Spleen (tissue), 7 donors: ENCODE measurements at regions not wholly inside any gene's neighbourhood (a gene's known extent, or its start where the extent isn't known, plus 50 kb on each side); places are given as distances from the start of the nearest gene placed in this dataset.

Experiments
- POLR2A ChIP-seq, 3 donors: fragments of 450-650 bp; IDR thresholded peaks; one replicate each; pipeline ENCODE4 v1.5.1; 2017; ENCODE audit warnings: antibody characterized with exemption in 3 of 3, mild to moderate bottlenecking in 1 of 3
- POLR2AphosphoS5 ChIP-seq, 3 donors: sonication (generic); formaldehyde crosslinking; IDR thresholded peaks; one replicate each; pipeline ENCODE4 v1.5.1; 2017; ENCODE audit warnings: antibody characterized with exemption in 3 of 3
- TF ChIP-seq, protein P1 (sequence below), 11 experiments: fragments of 200-600 bp in 7 of 11; fragments of 450-650 bp in 4 of 11; sonication (generic) in 4 of 11; IDR thresholded peaks in 8 of 11; conservative IDR thresholded peaks in 3 of 11; 1 replicate in 7 of 11; 2 replicates in 4 of 11; pipeline versions ENCODE4 v1.4.0 to v1.8.0; 2016 to 2021; ENCODE audit warnings: antibody characterized with exemption in 11 of 11, inconsistent platforms in 4 of 11, mild to moderate bottlenecking in 1 of 11
- donor health status: DM: no; HTN: no; CAD: no; lungs with moderate emphysema.
- donor health status: DM: no; HTN: no; CAD: no.
- donor health status: DM: no; HTN: no; CAD: no.

DNA sequence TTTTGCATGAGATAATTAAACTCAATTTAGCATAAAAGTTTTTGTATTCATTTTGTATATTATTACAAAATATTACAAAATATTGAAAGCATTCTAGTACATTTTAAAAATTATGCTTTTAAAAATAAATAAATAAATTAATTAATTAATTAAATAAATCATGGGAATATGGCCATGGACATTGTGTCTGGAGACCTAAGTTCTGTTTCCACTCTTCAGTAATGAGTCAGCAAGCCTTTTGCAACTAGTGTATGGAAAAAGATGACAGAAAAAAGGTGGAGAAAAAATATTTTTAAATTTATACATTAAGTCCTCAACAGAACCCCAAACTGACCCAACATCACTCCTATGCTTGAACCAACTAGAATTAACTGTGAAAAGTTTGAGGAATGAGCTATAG is 1187.5 kb upstream of the USP15 start:
- no peak for TF ChIP-seq POLR2A (IDR thresholded peaks at IDR 0.05)
- TF ChIP-seq, protein P1, sequence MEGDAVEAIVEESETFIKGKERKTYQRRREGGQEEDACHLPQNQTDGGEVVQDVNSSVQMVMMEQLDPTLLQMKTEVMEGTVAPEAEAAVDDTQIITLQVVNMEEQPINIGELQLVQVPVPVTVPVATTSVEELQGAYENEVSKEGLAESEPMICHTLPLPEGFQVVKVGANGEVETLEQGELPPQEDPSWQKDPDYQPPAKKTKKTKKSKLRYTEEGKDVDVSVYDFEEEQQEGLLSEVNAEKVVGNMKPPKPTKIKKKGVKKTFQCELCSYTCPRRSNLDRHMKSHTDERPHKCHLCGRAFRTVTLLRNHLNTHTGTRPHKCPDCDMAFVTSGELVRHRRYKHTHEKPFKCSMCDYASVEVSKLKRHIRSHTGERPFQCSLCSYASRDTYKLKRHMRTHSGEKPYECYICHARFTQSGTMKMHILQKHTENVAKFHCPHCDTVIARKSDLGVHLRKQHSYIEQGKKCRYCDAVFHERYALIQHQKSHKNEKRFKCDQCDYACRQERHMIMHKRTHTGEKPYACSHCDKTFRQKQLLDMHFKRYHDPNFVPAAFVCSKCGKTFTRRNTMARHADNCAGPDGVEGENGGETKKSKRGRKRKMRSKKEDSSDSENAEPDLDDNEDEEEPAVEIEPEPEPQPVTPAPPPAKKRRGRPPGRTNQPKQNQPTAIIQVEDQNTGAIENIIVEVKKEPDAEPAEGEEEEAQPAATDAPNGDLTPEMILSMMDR (IDR thresholded peaks at IDR 0.05 in 8 of 11, conservative IDR thresholded peaks at IDR 0.05 in 3 of 11): no peak
- TF ChIP-seq POLR2AphosphoS5 (IDR thresholded peaks at IDR 0.05): no peak
